DND-41 (cell line): ENCODE measurements at regions not wholly inside any gene's neighbourhood (a gene's known extent, or its start where the extent isn't known, plus 50 kb on each side); places are given as distances from the start of the nearest gene placed in this dataset.

Experiments
- ATAC-seq: fragments of 200-7000 bp; cut with Tn5 transposase; 3 replicates; pipeline ENCODE4 v1.9.1; 2021; ENCODE audit warnings: low read depth; ENCODE audit not compliant: insufficient read depth
- DNase-seq: peaks from one replicate; pipeline ENCODE4 v3.0.0-alpha.2; 2020
- H2AFZ ChIP-seq: 2 replicates; pipeline ENCODE4 v1.6.0; 2012; ENCODE audit warnings: low read depth, low read length
- H3K27ac ChIP-seq: 2 replicates; pipeline ENCODE4 v1.5.1; 2012; ENCODE audit warnings: low read length, inconsistent platforms
- H3K27me3 ChIP-seq: fragments of 200-600 bp; sonication (generic); 2 replicates; pipeline ENCODE4 v1.6.0; 2012; ENCODE audit warnings: low read length, mild to moderate bottlenecking, inconsistent platforms; ENCODE audit not compliant: insufficient read depth, poor library complexity
- H3K36me3 ChIP-seq: 2 replicates; pipeline ENCODE4 v1.5.1; 2012; ENCODE audit warnings: low read length, inconsistent platforms; ENCODE audit not compliant: insufficient read depth
- H3K4me1 ChIP-seq: 2 replicates; pipeline ENCODE4 v1.5.1; 2012; ENCODE audit warnings: mild to moderate bottlenecking, low read length; ENCODE audit not compliant: insufficient read depth
- H3K4me2 ChIP-seq: 2 replicates; pipeline ENCODE4 v1.6.0; 2012; ENCODE audit warnings: mild to moderate bottlenecking, moderate library complexity, low read length, inconsistent platforms; ENCODE audit not compliant: insufficient read depth
- H3K4me3 ChIP-seq, 2 experiments: fragments of 200-600 bp in 1 of 2; shearing (Covaris generic) in 1 of 2; 2 replicates each; pipeline ENCODE4 v1.5.1; 2012 to 2016; ENCODE audit warnings: inconsistent platforms in 2 of 2, low read length in 2 of 2, mild to moderate bottlenecking in 2 of 2, low read depth in 1 of 2, moderate library complexity in 1 of 2
- H3K79me2 ChIP-seq: 2 replicates; pipeline ENCODE4 v1.6.0; 2012; ENCODE audit warnings: low read length, inconsistent platforms; ENCODE audit not compliant: insufficient read depth
- H3K9ac ChIP-seq: 2 replicates; pipeline ENCODE4 v1.6.0; 2012; ENCODE audit warnings: low read depth, mild to moderate bottlenecking, inconsistent platforms, low read length, moderate library complexity
- H3K9me3 ChIP-seq: 2 replicates; pipeline ENCODE4 v1.5.1; 2012; ENCODE audit warnings: low read length, moderate library complexity, mild to moderate bottlenecking, inconsistent platforms; ENCODE audit not compliant: insufficient read depth, severe bottlenecking
- H4K20me1 ChIP-seq: 2 replicates; pipeline ENCODE4 v1.6.0; 2012; ENCODE audit warnings: low read length; ENCODE audit not compliant: insufficient read depth
- CTCF ChIP-seq: IDR thresholded peaks from 2 replicates; pipeline ENCODE4 v1.5.1; 2012; ENCODE audit warnings: borderline replicate concordance, low read length, moderate library complexity, mild to moderate bottlenecking; ENCODE audit not compliant: poor library complexity, severe bottlenecking; ENCODE audit errors: extremely low read depth
- EZH2 ChIP-seq: IDR thresholded peaks from 3 replicates; pipeline ENCODE4 v1.6.1; 2012; ENCODE audit warnings: borderline replicate concordance, low read depth, mild to moderate bottlenecking, moderate library complexity, low read length, inconsistent platforms; ENCODE audit not compliant: severe bottlenecking

- H3K27ac ChIP-seq = no peak overlapping the region
- no peaks in the 10 kb centered on the region for H3K27me3 ChIP-seq
- H3K4me1 ChIP-seq = no peaks in the 10 kb centered on the region
- DNase-seq (no peak), ATAC-seq (no peak)
- H3K4me3 ChIP-seq = no peak overlapping the region
- no peak for TF ChIP-seq CTCF
- TF ChIP-seq EZH2 = no peak
- no peak overlapping the region for H2AFZ ChIP-seq
- no peaks in the 10 kb centered on the region for H3K79me2 ChIP-seq
- no peak overlapping the region for H3K4me2 ChIP-seq
- H4K20me1 ChIP-seq = no peaks in the 10 kb centered on the region
- no peak overlapping the region for H3K9ac ChIP-seq
- no peaks in the 10 kb centered on the region for H3K9me3 ChIP-seq
- H3K36me3 ChIP-seq = no peaks in the 10 kb centered on the region
These were observed 263.8 kb downstream of the MEIS1 start for GRCh38 chr2:66698576-66699239.

- ATAC-seq (no peak), DNase-seq (no peak)
- H3K27ac ChIP-seq = no peak overlapping the region
- no peaks in the 10 kb centered on the region for H3K36me3 ChIP-seq
- H3K27me3 ChIP-seq = no peaks in the 10 kb centered on the region
- no peak overlapping the region for H3K4me3 ChIP-seq
- no peak overlapping the region for H3K9ac ChIP-seq
- no peaks in the 10 kb centered on the region for H3K4me1 ChIP-seq
- no peaks in the 10 kb centered on the region for H3K9me3 ChIP-seq
- H2AFZ ChIP-seq = no peak overlapping the region
- no peaks in the 10 kb centered on the region for H3K79me2 ChIP-seq
- no peak overlapping the region for H3K4me2 ChIP-seq
- no peaks in the 10 kb centered on the region for H4K20me1 ChIP-seq
- TF ChIP-seq CTCF (no peak), EZH2 (no peak)
These were observed 264.5 kb downstream of the MEIS1 start for GRCh38 chr2:66699416-66699792.

DNA sequence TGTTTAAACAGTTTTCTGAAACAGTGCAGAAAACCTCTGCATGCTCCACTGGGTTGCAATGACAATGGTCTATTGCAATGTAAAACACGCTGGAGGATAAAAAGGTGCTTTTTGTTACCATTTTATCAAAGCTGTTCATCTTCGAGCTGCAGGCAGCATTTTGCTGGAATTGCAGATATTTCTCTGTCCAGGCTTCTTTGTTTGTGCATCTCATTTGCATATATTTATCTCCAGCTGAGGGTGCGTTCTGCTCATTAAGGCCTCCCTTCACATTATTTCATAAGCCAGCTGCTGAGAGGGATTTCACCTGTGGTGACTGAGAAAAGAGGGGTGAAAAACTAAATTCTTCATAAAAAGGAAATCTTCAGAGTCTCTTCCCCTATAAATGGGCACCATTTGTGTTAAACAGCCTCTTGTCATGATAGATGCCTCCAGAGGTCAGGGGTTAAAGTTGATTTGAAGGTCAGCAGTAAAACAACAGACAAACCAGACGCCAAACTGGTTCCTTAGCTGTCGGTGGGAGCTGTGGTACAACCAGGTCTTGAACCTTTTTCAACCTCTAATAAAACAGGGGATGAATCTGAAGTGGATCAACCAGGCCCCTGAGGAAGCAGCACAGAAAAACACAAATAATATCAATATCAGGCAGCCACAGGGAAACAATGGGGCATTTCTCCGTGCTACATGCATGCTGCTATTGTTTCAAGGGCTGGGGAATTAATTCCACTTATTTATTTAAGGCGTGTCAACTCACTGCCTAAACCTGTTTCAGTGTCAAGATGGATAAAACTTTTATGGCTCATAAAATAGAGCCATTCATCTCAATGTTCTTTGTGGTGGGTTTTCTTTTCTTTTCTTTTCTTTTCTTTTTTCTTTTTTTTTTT, 265.1 kb downstream of the MEIS1 start:
- Histone ChIP-seq H2AFZ (no peak overlapping the region), H3K9ac (no peak overlapping the region), H3K27ac (no peak overlapping the region)

More for the DNA sequence above, 265.1 kb downstream of the MEIS1 start:
- no peaks in the 10 kb centered on the region for H3K36me3 ChIP-seq
- DNase-seq (no peak), ATAC-seq (no peak)
- H3K4me2 ChIP-seq = no peak overlapping the region
- no peaks in the 10 kb centered on the region for H3K9me3 ChIP-seq
- no peaks in the 10 kb centered on the region for H3K4me1 ChIP-seq
- no peak overlapping the region for H3K4me3 ChIP-seq
- TF ChIP-seq CTCF (no peak), EZH2 (no peak)
- H3K79me2 ChIP-seq = no peaks in the 10 kb centered on the region
- no peaks in the 10 kb centered on the region for H4K20me1 ChIP-seq
- no peaks in the 10 kb centered on the region for H3K27me3 ChIP-seq
